ENCODE measurements at regions not wholly inside any gene's neighbourhood (a gene's known extent, or its start where the extent isn't known, plus 50 kb on each side); places are given as distances from the start of the nearest gene placed in this dataset.

DNA sequence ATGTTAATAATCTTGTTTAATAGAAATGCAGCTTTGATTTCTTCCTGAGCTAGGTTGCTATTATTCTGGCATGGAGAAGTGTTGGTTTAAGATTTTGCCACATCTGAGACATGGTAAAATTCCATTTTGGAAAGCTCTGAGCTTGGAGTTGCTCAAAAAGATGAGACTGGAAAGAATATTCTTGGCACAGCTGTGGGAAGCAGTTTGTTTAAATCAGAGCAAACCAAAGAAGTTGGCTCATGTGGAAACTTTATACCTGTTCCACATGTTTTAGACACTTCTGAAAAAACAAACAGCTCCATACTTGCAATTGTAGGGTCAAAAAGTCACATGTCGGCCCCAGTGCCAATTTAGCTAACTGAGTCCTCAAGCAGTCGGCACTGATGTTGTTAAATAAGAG, 116.6 kb downstream of the SLC4A3 start:
- TF ChIP-seq POLR2A (IDR thresholded peaks at IDR 0.05) (no peak), POLR2AphosphoS5 (IDR thresholded peaks at IDR 0.05) (no peak)
- TF ChIP-seq, protein P1, sequence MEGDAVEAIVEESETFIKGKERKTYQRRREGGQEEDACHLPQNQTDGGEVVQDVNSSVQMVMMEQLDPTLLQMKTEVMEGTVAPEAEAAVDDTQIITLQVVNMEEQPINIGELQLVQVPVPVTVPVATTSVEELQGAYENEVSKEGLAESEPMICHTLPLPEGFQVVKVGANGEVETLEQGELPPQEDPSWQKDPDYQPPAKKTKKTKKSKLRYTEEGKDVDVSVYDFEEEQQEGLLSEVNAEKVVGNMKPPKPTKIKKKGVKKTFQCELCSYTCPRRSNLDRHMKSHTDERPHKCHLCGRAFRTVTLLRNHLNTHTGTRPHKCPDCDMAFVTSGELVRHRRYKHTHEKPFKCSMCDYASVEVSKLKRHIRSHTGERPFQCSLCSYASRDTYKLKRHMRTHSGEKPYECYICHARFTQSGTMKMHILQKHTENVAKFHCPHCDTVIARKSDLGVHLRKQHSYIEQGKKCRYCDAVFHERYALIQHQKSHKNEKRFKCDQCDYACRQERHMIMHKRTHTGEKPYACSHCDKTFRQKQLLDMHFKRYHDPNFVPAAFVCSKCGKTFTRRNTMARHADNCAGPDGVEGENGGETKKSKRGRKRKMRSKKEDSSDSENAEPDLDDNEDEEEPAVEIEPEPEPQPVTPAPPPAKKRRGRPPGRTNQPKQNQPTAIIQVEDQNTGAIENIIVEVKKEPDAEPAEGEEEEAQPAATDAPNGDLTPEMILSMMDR (IDR thresholded peaks at IDR 0.05) = no peak
